Panc1 (cell line): ENCODE measurements at regions not wholly inside any gene's neighbourhood (a gene's known extent, or its start where the extent isn't known, plus 50 kb on each side); places are given as distances from the start of the nearest gene placed in this dataset.

Source experiments
- ATAC-seq: fragments of 200-7000 bp; cut with Tn5 transposase; 2 replicates; pipeline ENCODE4 v1.9.1; 2020; ENCODE audit warnings: mild to moderate bottlenecking, moderate library complexity
- BruUV-seq: library from RNA; stranded (reverse); fragments of 400-500 nt; replicated peaks from 2 replicates; lab custom pipeline; 2021; lab: Mats Ljungman, UMichigan
- CTCF ChIA-PET: fragments of 300-600 bp; sonication (Branson Sonifier 250); formaldehyde crosslinking; loops from one replicate; lab custom pipeline; 2022; ENCODE audit warnings: antibody characterized with exemption; lab: Charles Lee
- POLR2A ChIA-PET: fragments of 300-600 bp; sonication (Branson Sonifier 250); formaldehyde crosslinking; loops from one replicate; lab custom pipeline; 2022; ENCODE audit warnings: antibody characterized with exemption; lab: Charles Lee
- DNase-seq: peaks from one replicate; pipeline ENCODE4 v3.0.0-alpha.2; 2010; ENCODE audit warnings: low read depth, low spot score
- H3K27ac ChIP-seq: 2 replicates; pipeline ENCODE4 v1.5.1; 2011; ENCODE audit warnings: mild to moderate bottlenecking, low read length, inconsistent platforms
- H3K27me3 ChIP-seq: fragments of 200-500 bp; sonication (Bioruptor generic); 2 replicates; pipeline ENCODE4 v1.6.0; 2014; ENCODE audit warnings: low read length, inconsistent platforms; ENCODE audit not compliant: control insufficient read depth, insufficient read depth
- H3K36me3 ChIP-seq: fragments of 200-500 bp; sonication (Bioruptor generic); 2 replicates; pipeline ENCODE4 v1.5.1; 2014; ENCODE audit warnings: inconsistent platforms, mild to moderate bottlenecking, low read length, moderate library complexity; ENCODE audit not compliant: control insufficient read depth, insufficient read depth
- H3K4me1 ChIP-seq: 2 replicates; pipeline ENCODE4 v1.5.1; 2011; ENCODE audit warnings: inconsistent platforms, mild to moderate bottlenecking, low read length, moderate library complexity; ENCODE audit not compliant: control insufficient read depth, insufficient read depth
- H3K4me3 ChIP-seq, 2 experiments: 2 replicates each; pipeline ENCODE4 v1.5.1; 2011 to 2012; ENCODE audit warnings: low read depth in 2 of 2, low read length in 2 of 2, mild to moderate bottlenecking in 2 of 2, inconsistent platforms in 1 of 2, moderate library complexity in 1 of 2
- H3K9me3 ChIP-seq: fragments of 200-500 bp; sonication (Bioruptor generic); 2 replicates; pipeline ENCODE4 v1.5.1; 2014; ENCODE audit warnings: low read depth, mild to moderate bottlenecking, inconsistent platforms, low read length, moderate library complexity; ENCODE audit not compliant: control insufficient read depth, insufficient read depth
- CTCF ChIP-seq: fragments of 450-650 bp; IDR thresholded peaks from 2 replicates; pipeline ENCODE4 v1.5.1; 2017; ENCODE audit warnings: mild to moderate bottlenecking
- POLR2AphosphoS5 ChIP-seq: IDR thresholded peaks from 2 replicates; pipeline ENCODE4 v1.6.1; 2012; ENCODE audit warnings: mild to moderate bottlenecking, low read depth, low read length, moderate library complexity
- REST ChIP-seq, 2 experiments: IDR thresholded peaks; 2 replicates each; pipeline ENCODE4 v1.6.1; 2011 to 2012; ENCODE audit warnings: low read depth in 2 of 2, control low read depth in 1 of 2, low read length in 1 of 2, mild to moderate bottlenecking in 1 of 2, moderate library complexity in 1 of 2; ENCODE audit not compliant: insufficient read depth in 1 of 2
- SIN3A ChIP-seq: IDR thresholded peaks from 2 replicates; pipeline ENCODE4 v1.6.1; 2012; ENCODE audit warnings: low read depth, mild to moderate bottlenecking, low read length, moderate library complexity, borderline replicate concordance; ENCODE audit not compliant: insufficient read depth
- TCF7L2 ChIP-seq: IDR thresholded peaks from 2 replicates; pipeline ENCODE4 v1.6.1; 2011; ENCODE audit warnings: mild to moderate bottlenecking, low read depth, low read length, inconsistent platforms
- in situ Hi-C: cut with HindIII; loops from 2 replicates; pipeline ENCODE4 v1.10.0; 2016; ENCODE audit warnings: low sequenced_read_pairs, low pct_unique_long_range_greater_than_20kb
- intact Hi-C: fragments of 100-400 bp; cut with micrococcal nuclease; formaldehyde crosslinking; loops from one replicate; pipeline ENCODE4 v1.10.0; 2022; ENCODE audit not compliant: unreplicated experiment

- intact Hi-C loops = loop anchor here (1.0 kb wide), 1 partner anchor 16 kb away; no protein-coding TSS in a partner anchor
- Histone ChIP-seq H3K9me3 (no peaks in the 10 kb centered on the region; the same call in 1 of the 2 replicates), H3K27ac (no peak overlapping the region), H3K27me3 (no peaks in the 10 kb centered on the region), H3K36me3 (no peaks in the 10 kb centered on the region), H3K4me3 (no peak overlapping the region), H3K4me1 (no peaks in the 10 kb centered on the region)
- BruUV-seq = no TSS peak
- ATAC-seq (no peak), DNase-seq (no peak)
- in situ Hi-C loops = no loop called here
- ChIA-PET POLR2A (no interaction called here), CTCF (no interaction called here)
- TF ChIP-seq TCF7L2 = no peak
- no peak for TF ChIP-seq REST (IDR thresholded peaks at IDR 0.05; ENCODE audit: insufficient read depth in 1 of 2, low read depth in 2 of 2, low read length in 1 of 2)
- TF ChIP-seq CTCF = no peak
- TF ChIP-seq POLR2AphosphoS5 = no peak
- TF ChIP-seq SIN3A = no peak
These were observed 82.2 kb upstream of the NRSN1 start for GRCh38 chr6:24043848-24044247.

GRCh38 chr6:24051942-24052589 is 73.9 kb upstream of the NRSN1 start:
- POLR2A ChIA-PET = interaction anchor here (0.6 kb wide), 1 partner anchor 1003 kb away, joined by 3 read pairs; no protein-coding TSS in a partner anchor
- in situ Hi-C loops (no loop called here), intact Hi-C loops (no loop called here)
- Histone ChIP-seq H3K4me3 (no peak overlapping the region), H3K27ac (no peak overlapping the region), H3K36me3 (no peaks in the 10 kb centered on the region), H3K4me1 (no peaks in the 10 kb centered on the region), H3K9me3 (no peaks in the 10 kb centered on the region), H3K27me3 (no peaks in the 10 kb centered on the region)
- ATAC-seq = no peak
- DNase-seq = no peak
- CTCF ChIA-PET = no interaction called here
- TF ChIP-seq REST (IDR thresholded peaks at IDR 0.05; ENCODE audit: insufficient read depth in 1 of 2, low read depth in 2 of 2, low read length in 1 of 2) (no peak), CTCF (no peak)
- BruUV-seq = no TSS peak
